HG02870 (cell line): ENCODE measurements at regions not wholly inside any gene's neighbourhood (a gene's known extent, or its start where the extent isn't known, plus 50 kb on each side); places are given as distances from the start of the nearest gene placed in this dataset.

Experiments used
- ATAC-seq: cut with Tn5 transposase; IDR thresholded peaks from one replicate; pipeline ENCODE4 v1.9.1; 2021; ENCODE audit warnings: mild to moderate bottlenecking, moderate library complexity; ENCODE audit not compliant: unreplicated experiment

- ATAC-seq: no peak
These were observed 320.1 kb downstream of the LMX1A start for GRCh38 chr1:165036403-165036802.

- no peak for ATAC-seq
These were observed 322.2 kb downstream of the LMX1A start for GRCh38 chr1:165034136-165034809.

- no peak for ATAC-seq
These were observed 325.5 kb downstream of the LMX1A start for GRCh38 chr1:165031001-165031400.

DNA sequence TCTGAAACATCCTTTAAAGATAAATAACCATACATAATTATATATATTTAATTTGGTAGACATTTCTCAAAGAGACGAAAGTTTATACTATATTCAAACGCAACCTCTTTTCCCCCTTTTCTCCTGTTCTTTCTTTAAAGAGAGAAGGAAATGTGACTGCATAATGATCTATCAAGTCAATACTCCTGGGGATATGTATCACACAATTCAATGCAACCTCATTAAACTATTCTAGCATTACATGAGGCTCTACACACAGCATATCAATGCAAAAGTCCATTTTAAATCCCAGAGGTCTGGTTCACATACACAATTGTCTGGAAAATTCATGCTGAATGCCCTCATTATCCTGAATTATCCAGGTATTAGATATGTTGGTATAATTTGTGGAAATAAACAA lies 330.7 kb downstream of the LMX1A start:
- ATAC-seq: no peak

GRCh38 chr1:165014753-165015152 lies 341.8 kb downstream of the LMX1A start:
- no peak for ATAC-seq

DNA sequence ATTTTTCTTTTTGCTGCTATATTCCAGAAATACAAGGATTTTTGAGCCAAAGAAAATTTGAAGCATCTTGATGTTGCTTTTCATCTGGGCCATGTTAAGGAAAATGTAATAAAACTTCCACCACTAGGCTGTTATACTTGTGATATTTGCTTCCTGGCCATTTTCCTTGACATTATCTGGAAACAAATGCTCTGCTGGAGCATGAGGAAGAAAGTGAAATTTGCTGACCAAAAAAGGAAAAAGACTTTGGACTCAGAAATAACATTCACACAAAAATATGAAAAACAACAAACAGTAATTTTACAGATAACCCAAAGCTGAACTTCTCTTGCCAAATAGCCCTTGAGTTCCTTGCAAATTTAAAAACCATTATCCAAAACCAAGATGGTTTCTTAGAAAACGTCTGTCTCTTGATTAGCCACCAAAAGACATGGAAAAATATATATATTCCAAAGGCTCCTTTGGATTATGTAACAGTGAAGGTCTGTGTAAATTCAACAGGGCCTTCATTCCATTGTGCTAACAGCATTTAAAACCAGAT lies 344.5 kb downstream of the LMX1A start:
- no peak for ATAC-seq

GRCh38 chr1:165011186-165011585 lies 345.3 kb downstream of the LMX1A start:
- ATAC-seq: no peak

DNA sequence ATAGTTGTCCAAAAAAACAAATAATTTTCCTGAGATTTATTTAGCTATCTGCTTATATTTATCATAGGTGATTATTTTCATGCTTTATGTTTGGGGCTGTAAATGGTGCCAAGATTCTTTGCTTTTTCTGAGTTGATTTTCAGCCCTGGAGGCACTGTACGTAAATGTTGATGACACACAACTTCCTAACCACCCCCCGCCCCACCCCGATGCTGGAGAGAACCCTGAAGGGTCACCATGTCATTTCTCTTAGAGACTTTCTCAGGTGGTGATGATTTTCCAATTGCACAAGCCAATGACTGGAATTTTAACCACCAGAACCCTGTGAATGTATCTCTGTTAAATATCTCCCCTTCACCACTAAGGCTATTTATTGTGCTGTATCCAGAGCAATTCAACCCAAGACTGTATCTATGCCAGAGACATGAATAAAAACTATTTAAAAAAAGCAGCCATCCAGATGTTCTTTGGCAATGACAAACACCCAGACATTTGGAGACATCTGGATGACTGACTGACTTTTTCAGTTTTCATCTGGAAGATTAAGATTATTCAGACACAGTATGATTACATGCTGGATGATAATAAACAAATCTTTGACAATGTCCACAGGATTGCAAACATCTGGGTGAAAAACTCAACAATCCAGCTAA lies 346.0 kb downstream of the LMX1A start:
- no peak for ATAC-seq

DNA sequence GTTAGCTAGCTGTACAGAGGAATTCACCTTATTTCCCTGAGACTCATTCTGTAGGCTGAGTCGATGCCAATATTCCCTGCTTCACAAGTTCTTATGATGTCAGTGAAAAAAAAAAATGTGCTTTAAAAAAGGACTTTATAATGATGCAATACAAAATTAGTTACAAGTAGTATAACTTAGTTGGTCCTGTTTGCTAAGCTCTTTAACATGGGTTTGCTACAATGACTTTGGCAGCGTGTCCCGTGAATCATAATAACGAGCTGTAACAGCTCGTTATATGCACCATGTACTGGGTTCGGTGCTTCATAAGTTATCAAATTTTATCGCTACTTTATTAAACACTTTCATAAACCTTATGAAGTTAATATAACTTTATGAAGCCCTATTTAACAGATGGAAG lies 349.7 kb downstream of the LMX1A start:
- no peak for ATAC-seq

- ATAC-seq: no peak
These were observed 357.4 kb downstream of the LMX1A start for GRCh38 chr1:164999146-164999545.

DNA sequence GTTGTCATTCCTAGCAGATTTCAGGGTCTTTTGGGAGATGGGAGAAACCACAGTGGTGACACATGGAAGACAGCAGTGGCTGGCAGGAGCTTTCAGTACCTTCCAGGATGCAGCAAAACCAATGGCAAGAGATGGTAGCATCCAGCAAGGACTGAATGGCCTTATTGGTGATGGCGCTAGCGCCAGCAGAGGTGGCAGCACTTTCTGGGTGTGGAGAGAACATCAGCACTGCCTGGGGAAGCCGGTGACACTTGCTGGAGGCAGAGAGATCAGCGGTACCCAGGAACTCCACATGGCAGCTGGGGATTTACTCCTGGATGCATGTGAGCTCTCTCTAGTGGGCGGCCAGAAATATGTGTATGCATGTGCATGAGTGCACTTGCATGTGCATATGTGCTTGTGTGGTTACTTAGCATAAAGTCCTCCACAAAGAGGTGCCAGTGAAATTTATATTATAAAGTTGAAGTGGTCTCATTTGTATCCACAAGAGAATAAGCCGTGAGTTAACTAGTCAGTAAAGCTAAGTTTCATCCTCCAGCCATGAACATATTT lies 364.7 kb downstream of the LMX1A start:
- no peak for ATAC-seq

DNA sequence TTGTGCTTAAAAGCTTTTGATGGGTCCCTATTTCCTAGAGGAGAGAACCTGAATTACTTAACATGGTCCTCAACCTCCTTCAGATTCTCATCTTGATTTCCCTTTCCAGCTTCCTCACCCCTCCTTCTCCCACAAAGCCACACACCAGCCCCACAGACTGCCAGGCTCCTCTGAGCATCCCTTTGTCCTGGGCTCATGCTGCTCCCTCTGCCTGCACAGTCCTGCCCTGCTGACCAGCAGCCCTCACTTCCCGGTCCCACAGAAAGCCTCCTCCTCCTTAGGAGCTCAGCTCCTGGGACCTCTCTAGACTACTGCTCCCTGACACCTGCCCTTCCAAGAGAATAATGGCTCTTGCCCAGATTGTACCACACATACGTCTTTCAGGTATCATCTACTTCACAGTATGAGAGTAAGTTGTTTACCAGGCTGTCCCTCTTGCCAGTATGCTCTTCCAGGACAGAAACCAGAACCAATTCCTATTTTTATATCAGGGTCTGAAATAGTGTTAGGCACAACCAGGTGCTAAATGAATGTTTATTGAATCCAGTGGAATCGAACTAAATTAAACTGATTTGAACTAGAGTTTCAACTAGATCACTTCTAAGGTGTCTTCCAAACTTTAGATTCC lies 373.4 kb downstream of the LMX1A start:
- ATAC-seq: no peak

DNA sequence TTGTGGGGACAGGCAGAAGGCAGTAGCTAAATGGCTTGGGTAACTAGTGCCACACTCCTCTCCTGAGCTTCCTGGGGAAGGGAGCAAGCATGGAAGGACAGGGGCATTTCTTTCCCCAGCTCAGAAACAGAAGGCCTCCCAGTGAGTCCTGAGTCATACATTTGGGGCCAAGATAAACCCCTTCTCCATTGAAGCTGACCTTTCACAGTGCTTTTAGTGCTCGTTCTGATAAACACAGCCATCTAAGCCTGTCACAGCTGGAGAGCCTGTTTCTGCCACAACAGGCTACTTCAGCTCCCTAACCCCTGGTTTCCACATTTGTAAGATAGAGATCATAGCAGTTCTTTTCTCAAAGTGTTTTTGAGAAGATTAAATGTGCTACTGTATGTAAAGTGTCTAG lies 374.0 kb downstream of the LMX1A start:
- no peak for ATAC-seq

GRCh38 chr1:164977561-164977960 lies 379.0 kb downstream of the LMX1A start:
- ATAC-seq: no peak

DNA sequence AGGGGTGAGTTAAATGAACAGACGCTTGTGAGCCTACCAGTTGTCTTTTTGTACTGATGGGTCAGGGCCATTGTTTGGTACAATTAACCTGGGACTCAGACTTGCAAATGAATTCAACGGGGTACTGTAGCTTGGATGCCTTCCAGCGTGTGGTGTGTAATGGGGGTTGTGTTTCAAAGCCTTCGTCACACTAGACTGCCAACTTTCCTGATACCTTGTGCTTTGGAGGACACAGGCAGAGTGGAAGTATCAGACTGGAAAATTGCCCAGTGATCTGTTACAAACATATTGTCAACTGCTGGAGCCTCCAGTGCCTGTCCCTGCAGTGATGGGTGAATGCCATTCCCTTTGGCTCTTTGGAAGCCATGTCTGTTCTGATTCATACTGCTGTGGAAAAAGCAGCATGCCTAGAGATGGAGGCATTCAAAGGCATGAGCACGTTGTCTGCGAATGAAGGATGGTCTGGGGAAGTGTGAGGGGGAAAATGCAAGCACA lies 384.5 kb downstream of the LMX1A start:
- ATAC-seq: no peak

DNA sequence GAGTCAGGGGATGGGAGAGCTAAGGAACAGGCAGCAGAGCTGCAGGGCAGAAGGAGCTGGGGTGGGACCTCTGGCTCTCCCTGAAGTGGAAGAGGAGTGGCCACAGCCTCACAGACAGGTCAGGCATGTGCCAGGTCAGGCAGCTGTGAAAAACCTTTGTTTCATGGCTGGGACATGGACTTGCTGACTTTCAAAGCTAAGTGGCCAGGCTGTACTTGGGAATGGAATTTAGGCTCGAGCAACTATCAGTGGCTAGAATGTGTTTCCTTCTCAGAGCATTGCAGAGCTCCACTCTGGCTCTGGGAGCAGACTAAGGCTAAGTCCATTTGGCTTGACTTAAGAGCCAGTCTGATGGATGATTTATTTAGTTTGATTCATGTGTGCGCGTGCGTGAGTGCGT lies 385.1 kb downstream of the LMX1A start:
- no peak for ATAC-seq

GRCh38 chr1:164969253-164969652 lies 387.3 kb downstream of the LMX1A start:
- no peak for ATAC-seq

GRCh38 chr1:164967300-164967699 lies 389.2 kb downstream of the LMX1A start:
- ATAC-seq: no peak

GRCh38 chr1:164961715-164962114 lies 394.8 kb downstream of the LMX1A start:
- ATAC-seq: no peak

GRCh38 chr1:164958982-164959768 lies 397.3 kb downstream of the LMX1A start:
- no peak for ATAC-seq

DNA sequence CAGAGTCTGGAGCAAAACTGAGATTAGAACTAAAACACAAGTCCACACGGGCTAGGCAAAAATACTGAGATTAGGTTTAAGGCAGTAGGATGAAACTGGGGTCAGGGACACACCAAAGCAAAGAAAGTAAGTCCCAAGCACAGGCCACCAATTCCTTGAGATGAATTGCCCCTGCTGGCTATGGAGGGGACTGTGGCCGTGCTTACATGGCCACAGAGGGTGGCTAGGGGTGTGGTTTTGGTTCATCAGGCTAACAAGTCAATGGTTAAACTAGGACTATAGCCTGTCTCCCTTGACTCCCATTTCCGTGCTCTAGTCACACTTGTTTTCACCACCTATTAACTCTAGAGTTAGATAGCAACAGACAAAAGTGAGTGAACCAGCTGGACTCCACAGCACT lies 394.8 kb downstream of the PBX1 start:
- ATAC-seq: no peak
